A673 (cell line): ENCODE measurements at regions not wholly inside any gene's neighbourhood (a gene's known extent, or its start where the extent isn't known, plus 50 kb on each side); places are given as distances from the start of the nearest gene placed in this dataset.

Experiments used
- BruUV-seq: library from RNA; stranded (reverse); fragments of 400-500 nt; replicated peaks from 2 replicates; lab custom pipeline; 2021; lab: Mats Ljungman, UMichigan
- CTCF ChIA-PET: fragments of 300-600 bp; sonication (Branson Sonifier 250); formaldehyde crosslinking; loops from one replicate; lab custom pipeline; 2022; ENCODE audit warnings: antibody characterized with exemption; lab: Charles Lee
- POLR2A ChIA-PET: fragments of 300-600 bp; sonication (Branson Sonifier 250); formaldehyde crosslinking; loops from one replicate; lab custom pipeline; 2022; ENCODE audit warnings: antibody characterized with exemption; ENCODE audit not compliant: low non-redundant PET; lab: Charles Lee
- DNase-seq: peaks from one replicate; pipeline ENCODE4 v3.0.0-alpha.2; 2015; ENCODE audit warnings: low spot score
- H3K27ac ChIP-seq: fragments of 200-600 bp; sonication (generic); 2 replicates; pipeline ENCODE4 v1.5.1; 2016; ENCODE audit warnings: mixed run types, low read depth, mild to moderate bottlenecking, mixed read lengths, antibody characterized with exemption, low read length; ENCODE audit not compliant: poor library complexity, severe bottlenecking
- H3K27me3 ChIP-seq: fragments of 200-600 bp; sonication (generic); replicated peaks from 2 replicates; pipeline ENCODE4 v1.6.1; 2017; ENCODE audit warnings: mixed run types, low read depth, mild to moderate bottlenecking, mixed read lengths, antibody characterized with exemption, low read length; ENCODE audit not compliant: insufficient read depth, poor library complexity
- H3K36me3 ChIP-seq: fragments of 200-600 bp; sonication (generic); 2 replicates; pipeline ENCODE4 v1.6.1; 2016; ENCODE audit warnings: mixed run types, mild to moderate bottlenecking, mixed read lengths, antibody characterized with exemption, low read length; ENCODE audit not compliant: insufficient read depth, poor library complexity, severe bottlenecking
- H3K4me1 ChIP-seq: fragments of 200-600 bp; sonication (generic); 2 replicates; pipeline ENCODE4 v1.6.1; 2017; ENCODE audit warnings: mixed run types, mild to moderate bottlenecking, mixed read lengths, antibody characterized with exemption, low read length; ENCODE audit not compliant: insufficient read depth, poor library complexity, severe bottlenecking
- H3K4me3 ChIP-seq: fragments of 200-600 bp; sonication (generic); 2 replicates; pipeline ENCODE4 v1.5.1; 2016; ENCODE audit warnings: low read depth, mixed run types, mild to moderate bottlenecking, mixed read lengths, low read length; ENCODE audit not compliant: poor library complexity, severe bottlenecking
- H3K9me3 ChIP-seq: fragments of 200-600 bp; sonication (generic); 2 replicates; pipeline ENCODE4 v1.6.1; 2016; ENCODE audit warnings: mixed run types, low read depth, mild to moderate bottlenecking, mixed read lengths, antibody characterized with exemption, low read length; ENCODE audit not compliant: poor library complexity, severe bottlenecking
- CTCF ChIP-seq: fragments of 300-800, 200-600 bp; sonication (generic); conservative IDR thresholded peaks from 2 replicates; pipeline ENCODE4 v1.5.1; 2017; ENCODE audit warnings: low read depth, mild to moderate bottlenecking, antibody characterized with exemption, low read length, moderate library complexity, mixed read lengths
- EZH2 ChIP-seq: fragments of 200-600 bp; sonication (generic); IDR thresholded peaks from 2 replicates; pipeline ENCODE4 v1.6.1; 2017; ENCODE audit warnings: borderline replicate concordance, low read depth, mild to moderate bottlenecking, mixed read lengths, antibody characterized with exemption, low read length; ENCODE audit not compliant: poor library complexity, severe bottlenecking
- intact Hi-C: fragments of 100-400 bp; cut with micrococcal nuclease; formaldehyde crosslinking; loops from one replicate; pipeline ENCODE4 v1.10.0; 2022; ENCODE audit not compliant: unreplicated experiment

- no TSS peak for BruUV-seq
- ChIA-PET CTCF (no interaction called here), POLR2A (no interaction called here)
- no peak for DNase-seq
- Histone ChIP-seq H3K4me1 (no peaks in the 10 kb centered on the region), H3K9me3 (no peaks in the 10 kb centered on the region), H3K4me3 (no peak overlapping the region), H3K27ac (no peak overlapping the region), H3K36me3 (no peaks in the 10 kb centered on the region), H3K27me3 (no peaks in the 10 kb centered on the region)
- intact Hi-C loops, result no loop called here
- TF ChIP-seq CTCF (no peak), EZH2 (no peak)
These were observed 236.0 kb downstream of the RRAGC start for GRCh38 chr1:38623529-38623928.

- intact Hi-C loops, result no loop called here
- CTCF ChIA-PET, result no interaction called here
These were observed 237.4 kb downstream of the RRAGC start for GRCh38 chr1:38622197-38622596.

DNA sequence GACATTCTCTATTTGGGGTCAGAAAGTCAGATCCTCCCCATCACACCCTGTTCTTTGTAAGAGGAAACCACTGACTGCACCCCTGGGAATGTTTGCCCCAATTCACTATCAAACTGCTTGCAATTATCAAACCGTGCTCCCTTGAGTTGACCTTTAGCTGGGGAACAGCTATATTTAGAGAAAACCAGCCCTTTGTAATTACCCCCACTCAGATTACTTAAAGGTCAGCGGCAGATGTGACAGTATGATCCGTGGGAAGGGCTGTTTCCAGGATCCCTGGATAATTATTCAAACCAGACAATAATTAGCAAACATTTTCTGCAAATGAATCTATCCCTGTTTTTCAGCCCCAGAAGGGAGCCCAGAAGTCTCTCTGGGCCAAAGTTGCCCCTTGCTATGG lies 242.7 kb downstream of the RRAGC start:
- Histone ChIP-seq H3K27me3 (no peaks in the 10 kb centered on the region), H3K4me1 (peaks cover 3% of the 10 kb centered on the region), H3K27ac (no peak overlapping the region), H3K36me3 (no peaks in the 10 kb centered on the region), H3K9me3 (no peaks in the 10 kb centered on the region), H3K4me3 (no peak overlapping the region)
- CTCF ChIA-PET, result no interaction called here
- DNase-seq, result no peak
- BruUV-seq, result no TSS peak
- TF ChIP-seq EZH2 (no peak), CTCF (no peak)
- intact Hi-C loops, result no loop called here
- POLR2A ChIA-PET, result no interaction called here

More at GRCh38 chr1:38622197-38622596, 237.4 kb downstream of the RRAGC start:
- no peaks in the 10 kb centered on the region for H3K9me3 ChIP-seq
- H3K36me3 ChIP-seq, result no peaks in the 10 kb centered on the region
- DNase-seq, result no peak
- no peaks in the 10 kb centered on the region for H3K4me1 ChIP-seq
- no peak overlapping the region for H3K4me3 ChIP-seq
- no TSS peak for BruUV-seq
- POLR2A ChIA-PET, result no interaction called here
- H3K27ac ChIP-seq, result no peak overlapping the region
- H3K27me3 ChIP-seq, result no peaks in the 10 kb centered on the region
- TF ChIP-seq EZH2, result no peak
- no peak for TF ChIP-seq CTCF
